Transverse colon (tissue), 4 donors: ENCODE measurements at regions not wholly inside any gene's neighbourhood (a gene's known extent, or its start where the extent isn't known, plus 50 kb on each side); places are given as distances from the start of the nearest gene placed in this dataset.

Source experiments
- DNase-seq: peaks from one replicate; pipeline ENCODE4 v3.0.0-alpha.2; 2019
- H3K27ac ChIP-seq, 4 donors: fragments of 200-600 bp; sonication (generic); 2 replicates each; pipeline ENCODE4 v1.5.1; 2016 to 2018; ENCODE audit warnings: inconsistent platforms in 4 of 4
- H3K27me3 ChIP-seq: fragments of 200-600 bp; sonication (generic); 2 replicates; pipeline ENCODE4 v1.5.1; 2017; ENCODE audit warnings: inconsistent platforms
- H3K36me3 ChIP-seq, 4 donors: fragments of 200-600 bp; sonication (generic); 2 replicates each; pipeline ENCODE4 v1.5.1; 2017 to 2019; ENCODE audit warnings: inconsistent platforms in 4 of 4
- H3K4me1 ChIP-seq, 4 donors: fragments of 200-600 bp; sonication (generic); 2 replicates each; pipeline ENCODE4 v1.5.1; 2017 to 2020; ENCODE audit warnings: inconsistent platforms in 4 of 4
- H3K4me3 ChIP-seq, 4 donors: fragments of 200-600 bp; sonication (generic); 1 replicate in 1 of 4; 2 replicates in 3 of 4; pipeline versions ENCODE4 v1.5.1 to v1.6.1; 2017 to 2019; ENCODE audit warnings: inconsistent platforms in 4 of 4
- H3K9me3 ChIP-seq, 2 donors: fragments of 200-600 bp; sonication (generic); 2 replicates each; pipeline ENCODE4 v1.5.1; 2017 to 2019; ENCODE audit warnings: inconsistent platforms in 2 of 2
- EP300 ChIP-seq: sonication (generic); formaldehyde crosslinking; IDR thresholded peaks from one replicate; pipeline ENCODE4 v1.6.1; 2017; ENCODE audit warnings: antibody characterized with exemption, low read depth
- POLR2A ChIP-seq: fragments of 450-650 bp; IDR thresholded peaks from one replicate; pipeline ENCODE4 v1.6.1; 2016; ENCODE audit warnings: antibody characterized with exemption, mild to moderate bottlenecking, moderate library complexity
- POLR2AphosphoS5 ChIP-seq, 3 donors: sonication (generic); formaldehyde crosslinking; IDR thresholded peaks; one replicate each; pipeline ENCODE4 v1.6.1; 2016; ENCODE audit warnings: antibody characterized with exemption in 3 of 3
- WGBS, 2 donors: methylation state at CpG; one replicate each; pipeline ENCODE4 v1.1.5; 2018; ENCODE audit warnings: low coverage in 1 of 2; 5-methylcytosine and 5-hydroxymethylcytosine counted together
- in situ Hi-C, 4 donors: fragments of 200-750 bp; cut with MboI; loops; one replicate each; pipeline versions ENCODE4 v1.15.0 to v1.15.1; 2017; ENCODE audit warnings: low sequenced_read_pairs in 3 of 4, low pct_ligation_motif_present in 1 of 4, low pct_unique_long_range_greater_than_20kb in 1 of 4
- intact Hi-C: fragments of 100-400 bp; cut with DNase I; formaldehyde crosslinking; loops from one replicate; pipeline ENCODE4 v1.15.1; 2023; ENCODE audit warnings: low total_unique reads
- TF ChIP-seq, protein P1 (sequence below), 5 experiments: fragments of 200-600 bp in 3 of 5; fragments of 450-650 bp in 2 of 5; sonication (generic) in 3 of 5; IDR thresholded peaks; 1 replicate in 2 of 5; 2 replicates in 3 of 5; pipeline ENCODE4 v1.5.1; 2016 to 2017; ENCODE audit warnings: antibody characterized with exemption in 5 of 5, inconsistent platforms in 3 of 5, mild to moderate bottlenecking in 2 of 5, moderate library complexity in 1 of 5

DNA sequence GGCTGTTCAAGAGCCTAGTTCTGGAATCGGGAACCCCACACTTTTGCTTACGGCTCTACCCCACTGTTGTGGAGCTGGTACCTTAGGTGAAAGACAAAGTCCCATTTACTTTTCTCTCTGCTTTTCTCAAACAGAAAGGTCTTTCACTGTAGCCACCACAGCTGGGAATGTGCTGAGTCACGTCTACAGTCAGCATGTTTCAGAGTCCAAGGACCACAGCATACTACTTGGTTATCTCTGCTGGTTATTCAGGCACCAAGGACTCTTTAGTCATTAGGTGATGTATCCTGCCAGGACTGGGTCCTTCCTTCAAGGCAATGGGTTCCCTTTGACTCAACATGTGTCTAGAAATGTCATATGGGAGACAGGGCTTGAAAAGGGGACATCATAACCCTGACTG is 266.8 kb upstream of the STEAP1 start:
- H3K9me3 ChIP-seq, result no peaks in the 10 kb centered on the region
- no peaks in the 10 kb centered on the region for H3K36me3 ChIP-seq
- in situ Hi-C loops, result no loop called here
- no peak overlapping the region for H3K27ac ChIP-seq
- WGBS, 2 donors, result 80% methylated on average over 1 to 3 of the region's 3 CpGs
- no peaks in the 10 kb centered on the region for H3K4me1 ChIP-seq
- intact Hi-C loops, result no loop called here
- H3K4me3 ChIP-seq, result no peak overlapping the region
- no peaks in the 10 kb centered on the region for H3K27me3 ChIP-seq
- no peak for DNase-seq
- TF ChIP-seq POLR2AphosphoS5 (IDR thresholded peaks at IDR 0.05), result no peak
- TF ChIP-seq POLR2A, result no peak
- TF ChIP-seq EP300, result no peak
- TF ChIP-seq, protein P1, sequence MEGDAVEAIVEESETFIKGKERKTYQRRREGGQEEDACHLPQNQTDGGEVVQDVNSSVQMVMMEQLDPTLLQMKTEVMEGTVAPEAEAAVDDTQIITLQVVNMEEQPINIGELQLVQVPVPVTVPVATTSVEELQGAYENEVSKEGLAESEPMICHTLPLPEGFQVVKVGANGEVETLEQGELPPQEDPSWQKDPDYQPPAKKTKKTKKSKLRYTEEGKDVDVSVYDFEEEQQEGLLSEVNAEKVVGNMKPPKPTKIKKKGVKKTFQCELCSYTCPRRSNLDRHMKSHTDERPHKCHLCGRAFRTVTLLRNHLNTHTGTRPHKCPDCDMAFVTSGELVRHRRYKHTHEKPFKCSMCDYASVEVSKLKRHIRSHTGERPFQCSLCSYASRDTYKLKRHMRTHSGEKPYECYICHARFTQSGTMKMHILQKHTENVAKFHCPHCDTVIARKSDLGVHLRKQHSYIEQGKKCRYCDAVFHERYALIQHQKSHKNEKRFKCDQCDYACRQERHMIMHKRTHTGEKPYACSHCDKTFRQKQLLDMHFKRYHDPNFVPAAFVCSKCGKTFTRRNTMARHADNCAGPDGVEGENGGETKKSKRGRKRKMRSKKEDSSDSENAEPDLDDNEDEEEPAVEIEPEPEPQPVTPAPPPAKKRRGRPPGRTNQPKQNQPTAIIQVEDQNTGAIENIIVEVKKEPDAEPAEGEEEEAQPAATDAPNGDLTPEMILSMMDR (IDR thresholded peaks at IDR 0.05), result no peak

DNA sequence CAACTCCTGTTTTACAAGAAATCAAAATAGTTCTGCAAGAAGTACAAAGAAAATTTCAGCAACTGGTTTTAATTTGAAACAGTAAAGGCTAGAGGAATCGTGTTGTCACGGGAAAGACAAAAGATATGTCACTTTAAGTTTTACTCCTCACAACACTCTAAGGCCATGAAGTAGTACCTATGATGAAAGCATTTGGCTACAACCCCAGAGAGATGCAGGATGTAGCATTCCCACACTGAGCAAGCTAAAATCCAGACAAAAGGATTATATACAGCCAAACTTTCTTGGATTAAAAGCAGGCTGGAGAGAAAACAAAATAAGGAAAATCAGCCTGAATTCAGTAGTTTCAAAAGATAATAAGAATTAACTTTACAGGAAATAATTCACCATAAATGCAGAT is 245.5 kb upstream of the STEAP1 start:
- TF ChIP-seq POLR2A, result no peak
- TF ChIP-seq, protein P1 (IDR thresholded peaks at IDR 0.05), result no peak
- TF ChIP-seq EP300, result no peak
- no peak for TF ChIP-seq POLR2AphosphoS5 (IDR thresholded peaks at IDR 0.05)
- no peak overlapping the region for H3K27ac ChIP-seq
- in situ Hi-C loops (no loop called here), intact Hi-C loops (no loop called here)
- no peaks in the 10 kb centered on the region for H3K4me1 ChIP-seq
- H3K9me3 ChIP-seq, result no peaks in the 10 kb centered on the region
- no peaks in the 10 kb centered on the region for H3K36me3 ChIP-seq
- no peak overlapping the region for H3K4me3 ChIP-seq
- DNase-seq, result no peak
- 54 to 59% methylated on average over 2 of the region's 2 CpGs for WGBS, 2 donors
- no peaks in the 10 kb centered on the region for H3K27me3 ChIP-seq

DNA sequence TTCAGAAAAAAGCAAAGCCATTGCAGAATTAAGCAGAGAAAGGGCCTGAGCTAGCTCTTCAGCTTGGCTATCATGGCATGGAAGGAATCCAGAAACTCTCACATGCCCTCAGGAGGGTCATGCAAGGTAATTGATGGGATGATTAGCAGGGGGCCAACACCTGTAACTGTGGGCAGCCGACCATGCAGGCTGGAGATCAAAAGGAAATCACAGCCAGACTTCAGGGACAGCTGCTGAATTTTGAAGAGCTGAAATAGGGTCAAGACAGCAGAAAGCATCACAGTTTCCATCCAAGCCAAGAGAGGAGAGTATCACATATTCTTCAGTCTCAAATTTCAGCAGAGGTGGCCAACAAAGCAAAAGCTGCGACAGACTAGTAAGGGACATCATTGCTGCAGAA is 239.6 kb upstream of the STEAP1 start:
- intact Hi-C loops, result no loop called here
- DNase-seq, result no peak
- Histone ChIP-seq H3K4me1 (no peaks in the 10 kb centered on the region), H3K36me3 (no peaks in the 10 kb centered on the region), H3K9me3 (no peaks in the 10 kb centered on the region), H3K27me3 (no peaks in the 10 kb centered on the region), H3K27ac (no peak overlapping the region), H3K4me3 (no peak overlapping the region)
- TF ChIP-seq POLR2A (no peak), EP300 (no peak), POLR2AphosphoS5 (IDR thresholded peaks at IDR 0.05) (no peak)
- TF ChIP-seq, protein P1 (IDR thresholded peaks at IDR 0.05), result no peak
- WGBS, 2 donors, result 35 to 53% methylated on average over 2 of the region's 2 CpGs
- in situ Hi-C loops, result no loop called here

DNA sequence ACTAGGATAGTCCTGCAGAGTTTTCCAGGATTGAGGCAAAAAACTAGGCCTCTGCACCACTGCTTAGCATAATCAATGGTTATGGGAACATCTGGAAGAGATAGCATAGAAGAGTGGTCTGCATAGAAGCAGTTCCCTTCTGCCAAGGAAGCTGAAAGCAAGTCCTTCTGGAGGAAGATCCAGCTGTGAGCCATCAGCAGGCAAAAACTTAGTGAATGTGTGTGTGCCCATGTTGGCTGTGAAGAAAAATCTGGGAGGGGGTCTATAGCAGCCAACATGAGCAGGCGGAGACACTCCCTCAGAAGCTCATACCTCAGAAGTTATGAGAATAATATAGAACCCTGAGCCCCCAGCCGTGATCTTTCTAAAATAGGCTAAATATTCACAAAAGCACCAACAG is 228.1 kb upstream of the STEAP1 start:
- Histone ChIP-seq H3K36me3 (no peaks in the 10 kb centered on the region), H3K27me3 (no peaks in the 10 kb centered on the region), H3K27ac (no peak overlapping the region), H3K4me3 (no peak overlapping the region), H3K4me1 (no peaks in the 10 kb centered on the region), H3K9me3 (no peaks in the 10 kb centered on the region)
- no peak for DNase-seq
- WGBS, 2 donors, result 66 to 70% methylated on average over 2 of the region's 2 CpGs
- in situ Hi-C loops, result no loop called here
- TF ChIP-seq POLR2AphosphoS5 (IDR thresholded peaks at IDR 0.05) (no peak), POLR2A (no peak), EP300 (no peak)
- TF ChIP-seq, protein P1 (IDR thresholded peaks at IDR 0.05), result no peak
- intact Hi-C loops, result no loop called here
